ENCODE measurements at regions not wholly inside any gene's neighbourhood (a gene's known extent, or its start where the extent isn't known, plus 50 kb on each side); places are given as distances from the start of the nearest gene placed in this dataset.

GRCh38 chr6:88474720-88475119, 308.6 kb upstream of the CNR1 start:
- TF ChIP-seq, protein P1, sequence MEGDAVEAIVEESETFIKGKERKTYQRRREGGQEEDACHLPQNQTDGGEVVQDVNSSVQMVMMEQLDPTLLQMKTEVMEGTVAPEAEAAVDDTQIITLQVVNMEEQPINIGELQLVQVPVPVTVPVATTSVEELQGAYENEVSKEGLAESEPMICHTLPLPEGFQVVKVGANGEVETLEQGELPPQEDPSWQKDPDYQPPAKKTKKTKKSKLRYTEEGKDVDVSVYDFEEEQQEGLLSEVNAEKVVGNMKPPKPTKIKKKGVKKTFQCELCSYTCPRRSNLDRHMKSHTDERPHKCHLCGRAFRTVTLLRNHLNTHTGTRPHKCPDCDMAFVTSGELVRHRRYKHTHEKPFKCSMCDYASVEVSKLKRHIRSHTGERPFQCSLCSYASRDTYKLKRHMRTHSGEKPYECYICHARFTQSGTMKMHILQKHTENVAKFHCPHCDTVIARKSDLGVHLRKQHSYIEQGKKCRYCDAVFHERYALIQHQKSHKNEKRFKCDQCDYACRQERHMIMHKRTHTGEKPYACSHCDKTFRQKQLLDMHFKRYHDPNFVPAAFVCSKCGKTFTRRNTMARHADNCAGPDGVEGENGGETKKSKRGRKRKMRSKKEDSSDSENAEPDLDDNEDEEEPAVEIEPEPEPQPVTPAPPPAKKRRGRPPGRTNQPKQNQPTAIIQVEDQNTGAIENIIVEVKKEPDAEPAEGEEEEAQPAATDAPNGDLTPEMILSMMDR (IDR thresholded peaks at IDR 0.05), result no peak
- TF ChIP-seq POLR2A (IDR thresholded peaks at IDR 0.05), result no peak
